GM06990 (cell line): ENCODE measurements at regions not wholly inside any gene's neighbourhood (a gene's known extent, or its start where the extent isn't known, plus 50 kb on each side); places are given as distances from the start of the nearest gene placed in this dataset.

Source experiments
- DNase-seq: peaks from one replicate; pipeline ENCODE4 v3.0.0-alpha.2; 2011; ENCODE audit not compliant: insufficient read length; ENCODE audit errors: extremely low read depth
- H3K27me3 ChIP-seq: replicated peaks from 2 replicates; pipeline ENCODE4 v1.6.0; 2011; ENCODE audit warnings: low read length; ENCODE audit not compliant: control insufficient read depth, insufficient read depth
- H3K36me3 ChIP-seq: 2 replicates; pipeline ENCODE4 v1.5.1; 2011; ENCODE audit warnings: low read length; ENCODE audit not compliant: control insufficient read depth, insufficient read depth
- H3K4me3 ChIP-seq: replicated peaks from 2 replicates; pipeline ENCODE4 v1.5.1; 2011; ENCODE audit warnings: low read depth, mild to moderate bottlenecking, control low read depth, low read length
- CTCF ChIP-seq: IDR thresholded peaks from 2 replicates; pipeline ENCODE4 v1.5.1; 2011; ENCODE audit warnings: low read length, control low read depth, mild to moderate bottlenecking, inconsistent platforms; ENCODE audit not compliant: insufficient read depth, poor library complexity, severe bottlenecking

- Histone ChIP-seq H3K36me3 (no peaks in the 10 kb centered on the region; the same call in none of the 2 replicates), H3K27me3 (no peaks in the 10 kb centered on the region), H3K4me3 (no peak overlapping the region)
- no peak for DNase-seq
- TF ChIP-seq CTCF: no peak
Measured at GRCh38 chr6:144471986-144472385, 186.9 kb downstream of the UTRN start.

- no peak for DNase-seq
- Histone ChIP-seq H3K27me3 (no peaks in the 10 kb centered on the region), H3K4me3 (no peak overlapping the region), H3K36me3 (no peaks in the 10 kb centered on the region; the same call in none of the 2 replicates)
- TF ChIP-seq CTCF: no peak
Measured at GRCh38 chr6:144474290-144474689, 189.2 kb downstream of the UTRN start.

- no peak for TF ChIP-seq CTCF
- no peak overlapping the region for H3K4me3 ChIP-seq
- H3K36me3 ChIP-seq: peaks cover 2% of the 10 kb centered on the region
- H3K27me3 ChIP-seq: no peaks in the 10 kb centered on the region
- DNase-seq: no peak
Measured at GRCh38 chr6:144474904-144475303, 189.8 kb downstream of the UTRN start.

- H3K36me3 ChIP-seq: peaks cover 2% of the 10 kb centered on the region
- no peak for DNase-seq
- no peak for TF ChIP-seq CTCF
- H3K27me3 ChIP-seq: no peaks in the 10 kb centered on the region
- H3K4me3 ChIP-seq: no peak overlapping the region
Measured at GRCh38 chr6:144475411-144475810, 190.3 kb downstream of the UTRN start.

GRCh38 chr6:144476286-144476685 is 191.2 kb downstream of the UTRN start:
- Histone ChIP-seq H3K4me3 (no peak overlapping the region), H3K36me3 (peaks cover 2% of the 10 kb centered on the region), H3K27me3 (no peaks in the 10 kb centered on the region)
- DNase-seq: no peak
- no peak for TF ChIP-seq CTCF

GRCh38 chr6:144477396-144477795 is 192.3 kb downstream of the UTRN start:
- peaks cover 2% of the 10 kb centered on the region for H3K36me3 ChIP-seq
- DNase-seq: no peak
- TF ChIP-seq CTCF: no peak
- no peaks in the 10 kb centered on the region for H3K27me3 ChIP-seq
- no peak overlapping the region for H3K4me3 ChIP-seq
